Endodermal cell (in vitro differentiated cells): ENCODE measurements at regions not wholly inside any gene's neighbourhood (a gene's known extent, or its start where the extent isn't known, plus 50 kb on each side); places are given as distances from the start of the nearest gene placed in this dataset.
A peak's percentile ranks its signal among the peaks of the same experiment; 100 is the strongest.

Source experiments
- DNase-seq: peaks from one replicate; pipeline ENCODE4 v3.0.0-alpha.2; 2017
- H3K27ac ChIP-seq: 2 replicates; pipeline ENCODE4 v1.5.1; 2013; ENCODE audit warnings: mild to moderate bottlenecking, low read depth, low read length, moderate library complexity
- H3K27me3 ChIP-seq: 2 replicates; pipeline ENCODE4 v1.6.1; 2013; ENCODE audit warnings: mild to moderate bottlenecking, low read length, moderate library complexity; ENCODE audit not compliant: insufficient read depth, control insufficient read depth, poor library complexity, severe bottlenecking
- H3K36me3 ChIP-seq: 2 replicates; pipeline ENCODE4 v1.7.0; 2013; ENCODE audit warnings: mild to moderate bottlenecking, low read length, moderate library complexity; ENCODE audit not compliant: control insufficient read depth, insufficient read depth
- H3K4me1 ChIP-seq: one replicate; pipeline ENCODE4 v1.7.0; 2013; ENCODE audit warnings: low read length; ENCODE audit not compliant: control insufficient read depth, insufficient read depth
- H3K4me3 ChIP-seq: 2 replicates; pipeline ENCODE4 v1.5.1; 2013; ENCODE audit warnings: mild to moderate bottlenecking, low read length, moderate library complexity
- H3K9ac ChIP-seq: 2 replicates; pipeline ENCODE4 v1.6.1; 2013; ENCODE audit warnings: mild to moderate bottlenecking, low read length, moderate library complexity; ENCODE audit not compliant: poor library complexity, severe bottlenecking; ENCODE audit errors: extremely low read depth
- H3K9me3 ChIP-seq: 2 replicates; pipeline ENCODE4 v1.6.1; 2013; ENCODE audit warnings: mild to moderate bottlenecking, low read length, moderate library complexity; ENCODE audit not compliant: control insufficient read depth
- H3K27ac Mint-ChIP-seq: 2 replicates; pipeline ENCODE4 v1.8.0; 2020; ENCODE audit warnings: mixed read lengths
- H3K27me3 Mint-ChIP-seq: 2 replicates; pipeline ENCODE4 v1.8.0; 2021; ENCODE audit warnings: mild to moderate bottlenecking, mixed read lengths; ENCODE audit not compliant: insufficient read depth
- H3K36me3 Mint-ChIP-seq: 2 replicates; pipeline ENCODE4 v1.8.0; 2020; ENCODE audit warnings: low read depth, mixed read lengths
- H3K4me1 Mint-ChIP-seq: 2 replicates; pipeline ENCODE4 v1.8.0; 2020; ENCODE audit warnings: mixed read lengths
- H3K4me3 Mint-ChIP-seq: 2 replicates; pipeline ENCODE4 v1.8.0; 2020; ENCODE audit warnings: mild to moderate bottlenecking, moderate library complexity, mixed read lengths
- H3K9me3 Mint-ChIP-seq: 2 replicates; pipeline ENCODE4 v1.8.0; 2020; ENCODE audit warnings: mild to moderate bottlenecking, mixed read lengths
- CTCF ChIP-seq: fragments of 200-600 bp; sonication (generic); conservative IDR thresholded peaks from 2 replicates; pipeline ENCODE4 v1.5.0; 2021; ENCODE audit warnings: antibody characterized with exemption, mild to moderate bottlenecking
- WGBS, 2 experiments: methylation state at CpG; one replicate each; pipeline versions ENCODE4 v1.1.5 to v1.1.7; 2013; ENCODE audit warnings: missing lambda C conversion rate in 2 of 2, mixed read lengths in 1 of 2; ENCODE audit not compliant: insufficient coverage in 1 of 2, insufficient read length in 1 of 2; 5-methylcytosine and 5-hydroxymethylcytosine counted together

- Histone ChIP-seq H3K9ac (no peak overlapping the region), H3K27ac (no peak overlapping the region), H3K36me3 (no peaks in the 10 kb centered on the region), H3K4me1 (peaks cover 4% of the 10 kb centered on the region), H3K9me3 (no peaks in the 10 kb centered on the region), H3K27me3 (no peaks in the 10 kb centered on the region), H3K4me3 (no peak overlapping the region)
- 71 to 74% methylated on average over 5 of the region's 5 CpGs for WGBS, 2 experiments
- peak; percentile 73 for DNase-seq
- H3K9me3 Mint-ChIP-seq = no peaks in the 10 kb centered on the region
- no peaks in the 10 kb centered on the region for H3K36me3 Mint-ChIP-seq
- no peak overlapping the region for H3K4me3 Mint-ChIP-seq
- H3K4me1 Mint-ChIP-seq = peaks cover 24% of the 10 kb centered on the region
- TF ChIP-seq CTCF = no peak
- H3K27ac Mint-ChIP-seq = no peak overlapping the region
- H3K27me3 Mint-ChIP-seq = no peaks in the 10 kb centered on the region
Measured at GRCh38 chr12:42666671-42667243, 77.2 kb upstream of the PRICKLE1 start.

GRCh38 chr12:42663621-42664020 is 74.1 kb upstream of the PRICKLE1 start:
- Histone ChIP-seq H3K9me3 (peaks cover 18% of the 10 kb centered on the region), H3K27ac (no peak overlapping the region), H3K36me3 (no peaks in the 10 kb centered on the region), H3K27me3 (no peaks in the 10 kb centered on the region), H3K4me3 (no peak overlapping the region), H3K9ac (no peak overlapping the region), H3K4me1 (peaks cover 4% of the 10 kb centered on the region)
- Mint-ChIP-seq H3K9me3 (peaks cover 17% of the 10 kb centered on the region), H3K4me3 (no peak overlapping the region), H3K27ac (no peak overlapping the region), H3K4me1 (peaks cover 12% of the 10 kb centered on the region), H3K36me3 (peaks cover 8% of the 10 kb centered on the region), H3K27me3 (no peaks in the 10 kb centered on the region)
- no peak for TF ChIP-seq CTCF
- DNase-seq = no peak
- 85 to 100% methylated on average over 1 of the region's 3 CpGs for WGBS, 2 experiments

GRCh38 chr12:42660968-42661937 is 71.7 kb upstream of the PRICKLE1 start:
- no peak overlapping the region for H3K9ac ChIP-seq

More at GRCh38 chr12:42660968-42661937, 71.7 kb upstream of the PRICKLE1 start:
- DNase-seq = no peak
- no peaks in the 10 kb centered on the region for H3K27me3 ChIP-seq
- no peak overlapping the region for H3K4me3 ChIP-seq
- no peaks in the 10 kb centered on the region for H3K36me3 ChIP-seq
- H3K27ac ChIP-seq = no peak overlapping the region
- H3K9me3 ChIP-seq = peaks cover 18% of the 10 kb centered on the region
- H3K4me1 Mint-ChIP-seq = no peaks in the 10 kb centered on the region
- peaks cover 1% of the 10 kb centered on the region for H3K27me3 Mint-ChIP-seq
- peaks cover 10% of the 10 kb centered on the region for H3K36me3 Mint-ChIP-seq
- TF ChIP-seq CTCF = no peak
- H3K27ac Mint-ChIP-seq = no peak overlapping the region
- no peaks in the 10 kb centered on the region for H3K4me1 ChIP-seq
- peaks cover 37% of the 10 kb centered on the region for H3K9me3 Mint-ChIP-seq
- WGBS, 2 experiments = 63 to 77% methylated on average over 2 to 3 of the region's 3 CpGs
- H3K4me3 Mint-ChIP-seq = no peak overlapping the region
